NCI-H226 (cell line): ENCODE measurements at regions not wholly inside any gene's neighbourhood (a gene's known extent, or its start where the extent isn't known, plus 50 kb on each side); places are given as distances from the start of the nearest gene placed in this dataset.
"Not testable (repeated sequence)": the region's sequence is repeated elsewhere in the genome, so short reads cannot be mapped to it uniquely, and the experiment has no call there.

Experiments used
- DNase-seq: peaks from one replicate; pipeline ENCODE4 v3.0.0-alpha.2; 2015

GRCh38 chr2:153532140-153532539 lies 53.6 kb upstream of the RPRM start:
- DNase-seq, result no peak

- DNase-seq, result not testable (repeated sequence)
Measured at GRCh38 chr2:153533803-153534202, 55.2 kb upstream of the RPRM start.

GRCh38 chr2:153534590-153534989 lies 56.0 kb upstream of the RPRM start:
- not testable (repeated sequence) for DNase-seq

- no peak for DNase-seq
Measured at GRCh38 chr2:153536115-153536514, 57.6 kb upstream of the RPRM start.

DNA sequence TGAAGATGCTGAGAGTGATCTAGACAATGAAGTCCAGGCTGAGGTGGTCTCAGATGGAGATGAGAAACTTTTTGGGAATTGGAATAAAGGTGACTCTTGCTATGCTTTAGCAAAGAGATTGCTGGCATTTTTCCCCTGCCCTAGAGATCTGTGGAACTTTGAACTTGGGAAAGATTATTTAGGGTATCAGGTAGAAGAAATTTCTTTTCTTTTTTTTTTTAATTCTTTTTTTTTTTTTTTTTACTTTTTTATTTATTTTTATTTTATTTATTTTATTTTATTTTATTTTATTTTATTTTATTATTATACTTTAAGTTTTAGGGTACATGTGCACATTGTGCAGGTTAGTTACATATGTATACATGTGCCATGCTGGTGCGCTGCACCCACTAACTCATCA lies 59.5 kb upstream of the RPRM start:
- not testable (repeated sequence) for DNase-seq

- DNase-seq, result no peak
Measured at GRCh38 chr2:153543635-153544071, 65.1 kb upstream of the RPRM start.

GRCh38 chr2:153546358-153546757 lies 67.8 kb upstream of the RPRM start:
- DNase-seq, result no peak

GRCh38 chr2:153548536-153548935 lies 70.0 kb upstream of the RPRM start:
- no peak for DNase-seq

- no peak for DNase-seq
Measured at GRCh38 chr2:153551698-153552097, 73.1 kb upstream of the RPRM start.

DNA sequence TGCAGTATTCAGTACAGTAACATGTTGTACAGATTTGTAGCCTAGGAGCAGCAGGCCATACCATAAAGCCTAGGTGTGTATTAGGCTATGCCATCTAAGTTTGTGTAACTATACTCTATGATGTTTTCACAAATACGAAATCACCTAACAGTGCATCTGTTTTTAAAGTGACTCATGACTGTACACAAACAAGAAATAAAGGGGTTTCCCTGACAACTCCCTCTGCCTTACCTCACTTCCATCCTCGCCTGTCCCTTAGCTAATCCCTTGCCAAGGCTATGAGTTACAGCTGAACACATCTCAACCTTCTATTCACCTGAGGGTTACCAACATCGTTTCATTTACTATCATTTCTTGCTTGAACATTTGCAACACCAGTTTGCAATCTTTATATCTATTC lies 78.6 kb upstream of the RPRM start:
- no peak for DNase-seq

GRCh38 chr2:153557714-153558113 lies 79.2 kb upstream of the RPRM start:
- DNase-seq, result no peak

- no peak for DNase-seq
Measured at GRCh38 chr2:153558247-153558646, 79.7 kb upstream of the RPRM start.

DNA sequence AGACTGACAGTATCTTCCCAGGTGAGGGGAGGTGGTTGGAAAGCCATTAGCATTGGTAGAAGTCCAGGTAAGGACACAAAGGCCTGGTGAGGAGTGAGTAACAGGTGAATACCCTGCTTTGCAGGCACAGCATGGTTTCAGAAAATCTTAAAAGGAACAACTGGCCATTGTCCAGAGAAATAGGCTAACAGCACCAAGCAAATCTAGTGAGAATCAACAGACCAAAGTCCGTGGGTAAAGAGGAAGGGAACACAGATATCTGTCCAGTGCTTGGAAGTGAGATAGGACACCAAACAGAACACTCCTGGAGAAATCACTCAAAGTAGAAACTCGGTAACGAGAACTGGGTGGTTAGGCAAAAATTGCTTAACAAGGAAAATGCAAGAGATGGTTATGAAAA lies 88.8 kb upstream of the RPRM start:
- DNase-seq, result no peak

DNA sequence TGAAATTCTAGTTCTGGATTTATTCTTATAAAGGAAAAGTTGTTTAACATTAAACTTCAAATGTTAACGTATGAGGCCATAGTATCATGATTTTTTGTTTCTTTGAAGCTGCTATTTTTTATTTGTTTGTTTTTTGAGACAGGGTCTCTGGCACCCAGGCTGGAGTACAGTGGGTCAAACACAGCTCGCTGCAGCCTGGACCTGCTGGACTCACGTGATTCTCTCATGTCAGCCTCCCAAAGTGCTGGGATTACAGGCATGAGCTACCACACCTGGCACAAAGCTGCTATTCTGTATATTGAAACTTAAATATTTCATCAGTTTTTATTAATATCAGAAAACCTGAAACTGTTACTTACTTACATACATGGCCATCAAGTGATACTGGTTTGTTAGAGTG lies 89.5 kb upstream of the RPRM start:
- DNase-seq, result no peak

GRCh38 chr2:153575171-153575853 lies 96.8 kb upstream of the RPRM start:
- no peak for DNase-seq

DNA sequence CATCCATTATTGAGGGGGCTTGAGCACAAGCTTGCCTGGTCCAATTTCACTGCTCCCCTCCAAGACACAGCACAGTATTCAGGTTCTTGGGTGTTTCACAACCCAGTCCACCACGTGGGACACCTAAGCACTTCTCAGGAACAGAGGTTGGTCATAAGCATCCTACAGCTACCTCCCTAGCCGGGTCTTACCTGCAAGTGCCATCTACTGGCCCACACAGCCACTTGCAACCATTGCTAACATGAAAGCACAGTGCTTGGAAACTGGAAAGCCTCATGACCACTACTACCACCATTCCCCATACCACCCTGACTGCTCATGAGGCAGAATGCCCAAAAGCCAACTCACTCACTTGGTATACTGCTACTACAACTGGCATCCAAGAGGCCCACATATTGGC lies 105.7 kb upstream of the RPRM start:
- DNase-seq, result no peak

- DNase-seq, result no peak
Measured at GRCh38 chr2:153588408-153588807, 109.8 kb upstream of the RPRM start.

GRCh38 chr2:153589586-153589985 lies 111.0 kb upstream of the RPRM start:
- no peak for DNase-seq

DNA sequence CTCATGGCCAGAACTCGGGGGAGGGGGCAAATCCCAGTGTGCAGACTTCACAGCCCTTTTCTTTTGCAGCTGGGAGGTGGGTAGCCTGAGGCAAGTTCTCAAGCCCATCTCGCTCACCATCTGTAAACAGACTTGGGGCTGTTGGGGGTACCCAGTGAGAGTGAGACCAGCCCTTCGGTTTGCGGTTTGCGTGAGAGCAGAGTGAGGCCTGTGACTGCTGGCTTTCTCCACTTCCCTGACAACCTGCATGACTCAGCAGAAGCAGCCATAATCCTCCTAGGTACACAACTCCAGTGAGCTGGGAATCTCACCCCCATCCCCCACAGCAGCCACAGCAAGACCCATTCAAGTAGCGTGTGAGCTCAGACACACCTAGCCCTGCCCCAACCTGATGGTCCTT lies 114.5 kb upstream of the RPRM start:
- not testable (repeated sequence) for DNase-seq

- DNase-seq, result peak; percentile 47
Measured at GRCh38 chr2:153595939-153596338, 117.4 kb upstream of the RPRM start.

DNA sequence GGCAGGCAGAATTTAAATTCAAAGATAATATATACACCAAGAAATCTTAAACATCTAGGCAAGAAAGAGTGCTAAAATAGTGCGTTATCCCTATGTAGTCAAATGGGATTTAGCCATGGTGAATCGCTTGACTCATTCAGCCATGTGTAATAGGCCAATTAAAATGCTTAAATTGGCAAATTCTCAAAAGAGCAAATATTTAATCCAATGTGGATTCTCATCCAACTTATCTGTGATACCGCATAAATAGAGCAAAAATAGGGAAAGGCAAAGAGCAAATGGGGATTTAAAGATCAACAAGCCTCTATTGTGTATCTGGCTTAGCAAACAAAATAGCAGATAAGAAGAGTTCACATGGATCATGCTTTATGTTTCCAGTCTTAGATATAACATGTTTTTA lies 123.2 kb upstream of the RPRM start:
- no peak for DNase-seq

DNA sequence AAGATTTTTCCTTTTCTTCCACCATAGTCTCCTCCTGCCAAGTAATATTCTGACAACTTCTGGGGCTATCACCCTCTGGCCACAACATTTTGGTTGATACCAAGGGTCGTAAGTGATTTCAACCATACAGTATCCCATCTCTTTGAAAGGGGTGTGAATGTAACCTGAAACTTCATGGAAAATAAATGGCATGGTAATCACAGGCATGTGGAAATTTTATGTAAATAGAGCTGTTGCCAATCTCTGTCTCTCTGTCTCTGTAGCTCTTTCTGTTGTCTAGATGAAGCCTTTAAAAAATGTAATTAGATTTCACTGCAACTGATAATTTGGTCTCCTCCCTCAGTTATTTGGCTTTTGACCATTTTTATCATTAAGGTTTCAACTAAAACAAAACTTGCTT lies 125.6 kb upstream of the RPRM start:
- DNase-seq, result no peak

DNA sequence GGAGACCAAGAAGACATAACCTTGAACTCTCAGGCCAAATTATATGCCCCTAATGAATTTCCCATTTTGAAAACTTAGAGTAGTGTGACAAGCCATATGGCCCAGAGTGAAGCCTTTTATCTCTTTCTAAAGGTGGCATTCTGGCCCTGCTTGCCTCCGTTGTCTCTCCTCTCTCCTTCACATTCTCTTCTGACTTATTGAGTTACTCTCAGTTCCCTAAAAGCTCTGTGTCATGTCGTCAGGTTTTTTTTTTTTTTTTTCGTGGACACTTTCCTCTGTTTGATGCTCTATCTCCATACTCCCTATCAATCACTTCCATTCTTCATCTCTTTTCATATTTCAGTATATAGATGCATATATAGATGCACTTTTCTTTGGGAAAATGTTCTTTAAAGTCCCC lies 128.1 kb upstream of the RPRM start:
- DNase-seq, result no peak

DNA sequence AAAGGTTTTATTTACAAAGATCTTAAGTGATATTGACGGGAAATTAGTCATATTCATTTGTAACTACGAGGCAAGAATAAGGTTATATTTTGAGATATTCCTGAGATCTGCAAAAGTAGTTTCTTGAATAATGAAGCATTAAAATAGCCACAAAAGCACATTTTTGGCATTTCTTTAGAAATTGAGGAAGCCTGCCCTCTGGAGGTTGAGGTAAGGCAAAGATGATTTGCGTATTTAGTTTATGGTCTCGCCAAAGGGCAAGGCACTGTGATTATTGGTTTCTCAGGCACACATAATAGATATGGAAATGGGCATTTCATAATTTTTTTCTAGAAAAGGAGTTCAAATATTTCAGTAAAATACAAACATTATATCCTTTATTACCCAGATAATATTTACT lies 143.7 kb upstream of the RPRM start:
- DNase-seq, result no peak

DNA sequence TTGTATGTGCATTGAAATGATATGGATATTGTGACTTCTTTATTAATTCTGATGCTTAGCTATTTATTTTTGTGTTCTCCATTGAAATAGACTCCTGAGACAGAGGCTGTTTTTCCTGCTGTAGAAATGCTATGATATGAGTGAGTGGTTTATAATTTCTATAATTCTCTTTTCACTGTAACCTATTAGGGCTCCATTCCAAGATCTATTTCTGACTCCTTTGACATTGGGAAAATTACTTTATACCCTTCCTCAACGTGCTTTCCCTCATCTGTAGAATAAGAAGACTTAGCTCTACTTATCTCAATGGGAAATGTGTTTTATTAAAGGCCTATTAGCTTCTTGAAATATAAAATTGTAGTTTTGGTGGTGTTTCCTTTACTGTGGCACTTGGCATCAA lies 144.5 kb upstream of the RPRM start:
- DNase-seq, result no peak

- DNase-seq, result no peak
Measured at GRCh38 chr2:153626676-153627075, 148.1 kb upstream of the RPRM start.
